IMR-90 (cell line): ENCODE measurements at regions not wholly inside any gene's neighbourhood (a gene's known extent, or its start where the extent isn't known, plus 50 kb on each side); places are given as distances from the start of the nearest gene placed in this dataset.

Source experiments
- ATAC-seq: fragments of 200-7000 bp; cut with Tn5 transposase; 2 replicates; pipeline ENCODE4 v1.9.1; 2020; ENCODE audit warnings: low read depth, mild to moderate bottlenecking, moderate library complexity
- BruUV-seq: library from RNA; stranded (reverse); fragments of 400-500 nt; replicated peaks from 2 replicates; lab custom pipeline; 2021; lab: Mats Ljungman, UMichigan
- CTCF ChIA-PET: fragments of 300-600 bp; formaldehyde crosslinking; extraction: SDS; loops from one replicate; lab custom pipeline; 2021; ENCODE audit warnings: antibody characterized with exemption; lab: Yijun Ruan, JAX
- POLR2A ChIA-PET: fragments of 300-600 bp; sonication (Branson Sonifier 250); formaldehyde crosslinking; loops from one replicate; lab custom pipeline; 2022; ENCODE audit warnings: antibody characterized with exemption; ENCODE audit not compliant: unreplicated experiment; lab: Charles Lee
- DNase-seq: peaks from one replicate; pipeline ENCODE4 v3.0.0; 2013
- H2AFZ ChIP-seq: replicated peaks from 2 replicates; pipeline ENCODE3; 2013; ENCODE audit warnings: low read length, mild to moderate bottlenecking; ENCODE audit not compliant: poor library complexity
- H2AK5ac ChIP-seq: 2 replicates; pipeline ENCODE4 v1.6.1; 2013; ENCODE audit warnings: low read depth, low read length, inconsistent platforms
- H2AK9ac ChIP-seq: replicated peaks from 2 replicates; pipeline ENCODE3; 2013; ENCODE audit warnings: mild to moderate bottlenecking, low read depth, low read length, moderate library complexity; ENCODE audit not compliant: poor library complexity
- H2BK120ac ChIP-seq: 2 replicates; pipeline ENCODE4 v1.6.1; 2013; ENCODE audit warnings: low read depth, low read length, inconsistent platforms
- H2BK15ac ChIP-seq: 3 replicates; pipeline ENCODE4 v1.6.1; 2013; ENCODE audit warnings: low read depth, low read length, inconsistent platforms
- H2BK20ac ChIP-seq: 2 replicates; pipeline ENCODE4 v1.6.1; 2013; ENCODE audit warnings: low read depth, mild to moderate bottlenecking, inconsistent platforms, low read length, moderate library complexity
- H2BK5ac ChIP-seq: 2 replicates; pipeline ENCODE4 v1.6.1; 2013; ENCODE audit warnings: mild to moderate bottlenecking, low read depth, low read length, inconsistent platforms; ENCODE audit not compliant: poor library complexity, severe bottlenecking
- H3K14ac ChIP-seq: replicated peaks from 2 replicates; pipeline ENCODE4 v1.6.1; 2013; ENCODE audit warnings: low read depth, low read length, inconsistent platforms
- H3K18ac ChIP-seq: 2 replicates; pipeline ENCODE4 v1.6.1; 2013; ENCODE audit warnings: low read depth, low read length, control low read depth
- H3K23ac ChIP-seq: 2 replicates; pipeline ENCODE4 v1.6.1; 2013; ENCODE audit warnings: low read depth, low read length, inconsistent platforms
- H3K27ac ChIP-seq: 2 replicates; pipeline ENCODE4 v1.5.1; 2013; ENCODE audit warnings: mild to moderate bottlenecking, control low read depth, low read length; ENCODE audit not compliant: insufficient read depth
- H3K27me3 ChIP-seq: 2 replicates; pipeline ENCODE4 v1.6.1; 2013; ENCODE audit warnings: low read length; ENCODE audit not compliant: control insufficient read depth, insufficient read depth
- H3K36me3 ChIP-seq: 2 replicates; pipeline ENCODE4 v1.6.1; 2013; ENCODE audit warnings: low read length, mixed read lengths; ENCODE audit not compliant: control insufficient read depth, insufficient read depth
- H3K4ac ChIP-seq: 2 replicates; pipeline ENCODE4 v1.6.1; 2013; ENCODE audit warnings: low read depth, low read length, inconsistent platforms
- H3K4me1 ChIP-seq: 2 replicates; pipeline ENCODE4 v1.6.1; 2013; ENCODE audit warnings: low read length, mixed read lengths; ENCODE audit not compliant: control insufficient read depth, insufficient read depth
- H3K4me2 ChIP-seq: 2 replicates; pipeline ENCODE4 v1.6.1; 2013; ENCODE audit warnings: low read depth, mild to moderate bottlenecking, control low read depth, low read length, moderate library complexity
- H3K4me3 ChIP-seq: 2 replicates; pipeline ENCODE4 v1.5.1; 2013; ENCODE audit warnings: low read depth, mild to moderate bottlenecking, control low read depth, low read length, moderate library complexity; ENCODE audit not compliant: insufficient read depth
- H3K56ac ChIP-seq: 2 replicates; pipeline ENCODE4 v1.6.1; 2013; ENCODE audit warnings: low read length, inconsistent platforms; ENCODE audit not compliant: insufficient read depth; ENCODE audit errors: extremely low read depth
- H3K79me1 ChIP-seq, 2 experiments: 2 replicates each; pipeline ENCODE4 v1.6.1; 2013; ENCODE audit warnings: low read length in 2 of 2, inconsistent platforms in 1 of 2, low read depth in 1 of 2
- H3K9ac ChIP-seq: 2 replicates; pipeline ENCODE4 v1.6.1; 2013; ENCODE audit warnings: low read depth, low read length, control low read depth
- H3K9me1 ChIP-seq: 2 replicates; pipeline ENCODE4 v1.6.1; 2013; ENCODE audit warnings: low read length, inconsistent platforms; ENCODE audit not compliant: insufficient read depth
- H3K9me3 ChIP-seq: 2 replicates; pipeline ENCODE4 v1.6.1; 2013; ENCODE audit warnings: low read length; ENCODE audit not compliant: control insufficient read depth, insufficient read depth
- H4K20me1 ChIP-seq: 2 replicates; pipeline ENCODE4 v1.6.1; 2013; ENCODE audit warnings: low read length, inconsistent platforms; ENCODE audit not compliant: insufficient read depth
- H4K5ac ChIP-seq: 2 replicates; pipeline ENCODE4 v1.6.1; 2013; ENCODE audit warnings: mild to moderate bottlenecking, low read depth, low read length, control low read depth
- H4K8ac ChIP-seq, 2 experiments: 2 replicates each; pipeline ENCODE4 v1.6.1; 2013; ENCODE audit warnings: low read depth in 2 of 2, low read length in 2 of 2, control low read depth in 1 of 2, inconsistent platforms in 1 of 2
- H4K91ac ChIP-seq: 2 replicates; pipeline ENCODE4 v1.6.1; 2013; ENCODE audit warnings: low read depth, low read length, inconsistent platforms; ENCODE audit not compliant: insufficient read depth
- CEBPB ChIP-seq: IDR thresholded peaks from 2 replicates; pipeline ENCODE4 v1.6.1; 2012; ENCODE audit warnings: low read depth, low read length, improper control_type of control experiment
- CHD1 ChIP-seq: IDR thresholded peaks from 2 replicates; pipeline ENCODE4 v1.6.1; 2012; ENCODE audit warnings: low read depth, low read length, improper control_type of control experiment
- MAZ ChIP-seq: IDR thresholded peaks from 2 replicates; pipeline ENCODE4 v1.6.1; 2012; ENCODE audit warnings: low read depth, mild to moderate bottlenecking, low read length, improper control_type of control experiment, moderate library complexity, borderline replicate concordance
- MXI1 ChIP-seq: IDR thresholded peaks from 2 replicates; pipeline ENCODE4 v1.6.1; 2012; ENCODE audit warnings: low read depth, mild to moderate bottlenecking, low read length, moderate library complexity, borderline replicate concordance
- POLR2A ChIP-seq: IDR thresholded peaks from 2 replicates; pipeline ENCODE4 v1.6.1; 2012; ENCODE audit warnings: mild to moderate bottlenecking, low read depth, low read length
- RCOR1 ChIP-seq: IDR thresholded peaks from 2 replicates; pipeline ENCODE4 v1.6.1; 2012; ENCODE audit warnings: mild to moderate bottlenecking, low read length, improper control_type of control experiment; ENCODE audit not compliant: insufficient replicate concordance
- RFX5 ChIP-seq: IDR thresholded peaks from 2 replicates; pipeline ENCODE4 v1.8.0; 2012; ENCODE audit warnings: low read depth, mild to moderate bottlenecking, low read length, moderate library complexity
- SMC3 ChIP-seq: fragments of 150-350 bp; IDR thresholded peaks from 2 replicates; pipeline ENCODE4 v1.6.1; 2016; ENCODE audit warnings: low read depth, mild to moderate bottlenecking, antibody characterized with exemption, low read length, moderate library complexity
- WGBS, 2 experiments: methylation state at CpG; one replicate each; pipeline versions ENCODE4 v1.1.5 to v1.1.7; 2013; ENCODE audit warnings: missing lambda C conversion rate in 2 of 2; ENCODE audit not compliant: insufficient read length in 1 of 2; ENCODE audit errors: extremely low coverage in 2 of 2; 5-methylcytosine and 5-hydroxymethylcytosine counted together
- dilution Hi-C: fragments of 300-500 bp; cut with HindIII; formaldehyde crosslinking; loops from one replicate; pipeline ENCODE4 v1.14.3; 2018; ENCODE audit warnings: low sequenced_read_pairs; ENCODE audit not compliant: unreplicated experiment
- in situ Hi-C: fragments of 300-500 bp; cut with MboI; formaldehyde crosslinking; loops from 3 replicates; pipeline ENCODE4 v1.14.3; 2019; ENCODE audit warnings: low sequenced_read_pairs, inconsistent platforms, mixed read lengths
- intact Hi-C: fragments of 100-400 bp; cut with micrococcal nuclease; formaldehyde crosslinking; loops from 2 replicates; pipeline ENCODE4 v1.10.0; 2022
- TF ChIP-seq, protein P1 (sequence below): conservative IDR thresholded peaks from 2 replicates; pipeline ENCODE4 v1.5.1; 2012; ENCODE audit warnings: mild to moderate bottlenecking, low read depth, low read length, improper control_type of control experiment
- TF ChIP-seq, protein P2 (sequence below): fragments of 150-350 bp; IDR thresholded peaks from 2 replicates; pipeline ENCODE4 v1.6.1; 2017; ENCODE audit warnings: mild to moderate bottlenecking, antibody characterized with exemption, low read length, low read depth

DNA sequence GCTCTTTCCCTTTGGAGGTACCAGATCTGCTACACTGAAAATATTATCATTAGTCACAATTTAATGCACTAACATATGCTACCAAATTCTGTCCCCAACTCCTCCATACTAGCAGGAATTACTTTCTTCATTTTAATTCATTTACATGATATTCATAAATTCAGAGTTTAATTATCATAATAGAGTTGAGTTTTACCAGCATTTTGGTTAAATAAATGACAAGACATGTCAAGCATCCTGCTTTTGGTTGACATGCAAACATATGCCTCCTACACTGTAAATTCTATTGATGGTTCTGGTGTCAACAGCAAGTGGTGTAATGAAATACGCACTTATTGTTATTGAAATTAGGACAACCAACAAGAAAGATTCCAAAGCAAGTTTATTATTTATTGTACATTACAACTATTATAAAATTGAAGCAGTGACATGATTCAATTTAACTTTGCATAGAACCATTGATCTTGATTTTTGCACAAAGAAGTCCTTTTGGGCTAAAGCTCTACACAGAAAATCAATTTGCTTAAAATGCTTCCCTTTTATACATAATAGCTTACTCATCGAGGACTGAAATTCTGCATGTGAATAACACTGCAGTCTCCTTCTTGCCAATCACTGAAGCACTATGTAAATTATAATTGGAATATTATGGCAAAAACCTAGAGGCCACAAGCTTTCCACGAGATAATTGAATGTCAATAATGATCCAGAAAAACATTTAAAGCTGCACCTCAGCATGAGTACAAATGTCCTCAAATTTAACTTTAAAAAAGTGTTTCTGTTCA lies 728.6 kb upstream of the ADGRL2 start:
- in situ Hi-C loops (no loop called here), intact Hi-C loops (no loop called here), dilution Hi-C loops (no loop called here)
- Histone ChIP-seq H3K4ac (no peak overlapping the region), H3K9ac (no peak overlapping the region), H2AFZ (no peak overlapping the region), H3K18ac (no peak overlapping the region), H4K91ac (no peak overlapping the region), H3K23ac (no peak overlapping the region), H3K27ac (no peak overlapping the region), H3K4me2 (no peak overlapping the region), H2BK20ac (no peak overlapping the region), H2BK15ac (no peak overlapping the region), H3K4me3 (no peak overlapping the region), H2BK5ac (no peak overlapping the region), H2AK9ac (no peak overlapping the region), H3K36me3 (no peaks in the 10 kb centered on the region), H3K27me3 (no peaks in the 10 kb centered on the region), H3K79me1 (no peaks in the 10 kb centered on the region), H3K9me1 (no peaks in the 10 kb centered on the region), H4K5ac (no peak overlapping the region), H4K8ac (no peak overlapping the region), H2AK5ac (no peak overlapping the region), H4K20me1 (no peaks in the 10 kb centered on the region), H3K14ac (no peak overlapping the region), H3K9me3 (no peaks in the 10 kb centered on the region), H2BK120ac (no peak overlapping the region), H3K56ac (no peak overlapping the region), H3K4me1 (no peaks in the 10 kb centered on the region)
- CTCF ChIA-PET: no interaction called here
- ATAC-seq (no peak), DNase-seq (no peak)
- TF ChIP-seq MAZ (no peak), MXI1 (no peak), RFX5 (no peak), RCOR1 (no peak), CEBPB (no peak), POLR2A (no peak), CHD1 (no peak), SMC3 (no peak)
- TF ChIP-seq, protein P1, sequence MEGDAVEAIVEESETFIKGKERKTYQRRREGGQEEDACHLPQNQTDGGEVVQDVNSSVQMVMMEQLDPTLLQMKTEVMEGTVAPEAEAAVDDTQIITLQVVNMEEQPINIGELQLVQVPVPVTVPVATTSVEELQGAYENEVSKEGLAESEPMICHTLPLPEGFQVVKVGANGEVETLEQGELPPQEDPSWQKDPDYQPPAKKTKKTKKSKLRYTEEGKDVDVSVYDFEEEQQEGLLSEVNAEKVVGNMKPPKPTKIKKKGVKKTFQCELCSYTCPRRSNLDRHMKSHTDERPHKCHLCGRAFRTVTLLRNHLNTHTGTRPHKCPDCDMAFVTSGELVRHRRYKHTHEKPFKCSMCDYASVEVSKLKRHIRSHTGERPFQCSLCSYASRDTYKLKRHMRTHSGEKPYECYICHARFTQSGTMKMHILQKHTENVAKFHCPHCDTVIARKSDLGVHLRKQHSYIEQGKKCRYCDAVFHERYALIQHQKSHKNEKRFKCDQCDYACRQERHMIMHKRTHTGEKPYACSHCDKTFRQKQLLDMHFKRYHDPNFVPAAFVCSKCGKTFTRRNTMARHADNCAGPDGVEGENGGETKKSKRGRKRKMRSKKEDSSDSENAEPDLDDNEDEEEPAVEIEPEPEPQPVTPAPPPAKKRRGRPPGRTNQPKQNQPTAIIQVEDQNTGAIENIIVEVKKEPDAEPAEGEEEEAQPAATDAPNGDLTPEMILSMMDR: no peak
- TF ChIP-seq, protein P2, sequence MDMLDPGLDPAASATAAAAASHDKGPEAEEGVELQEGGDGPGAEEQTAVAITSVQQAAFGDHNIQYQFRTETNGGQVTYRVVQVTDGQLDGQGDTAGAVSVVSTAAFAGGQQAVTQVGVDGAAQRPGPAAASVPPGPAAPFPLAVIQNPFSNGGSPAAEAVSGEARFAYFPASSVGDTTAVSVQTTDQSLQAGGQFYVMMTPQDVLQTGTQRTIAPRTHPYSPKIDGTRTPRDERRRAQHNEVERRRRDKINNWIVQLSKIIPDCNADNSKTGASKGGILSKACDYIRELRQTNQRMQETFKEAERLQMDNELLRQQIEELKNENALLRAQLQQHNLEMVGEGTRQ: no peak
- POLR2A ChIA-PET: no interaction called here
- no CpG with 5 or more reads among the region's 3 CpGs for WGBS, 2 experiments
- no TSS peak for BruUV-seq
